DOHH2 (cell line): ENCODE measurements at regions not wholly inside any gene's neighbourhood (a gene's known extent, or its start where the extent isn't known, plus 50 kb on each side); places are given as distances from the start of the nearest gene placed in this dataset.

Source experiments
- H3F3A ChIP-seq: fragments of 200-600 bp; sonication (generic), shearing (Covaris generic); 2 replicates; pipeline ENCODE4 v1.6.0; 2016; ENCODE audit warnings: antibody characterized with exemption, mild to moderate bottlenecking; ENCODE audit not compliant: control insufficient read depth, insufficient read depth
- H3K27ac ChIP-seq: fragments of 200-600 bp; sonication (generic); 2 replicates; pipeline ENCODE4 v1.5.1; 2014; ENCODE audit warnings: low read depth, mild to moderate bottlenecking, low read length, moderate library complexity
- H3K27me3 ChIP-seq: fragments of 200-600 bp; sonication (generic); 2 replicates; pipeline ENCODE4 v1.6.1; 2014; ENCODE audit warnings: mild to moderate bottlenecking, low read length, mixed read lengths; ENCODE audit not compliant: control insufficient read depth
- H3K36me3 ChIP-seq: fragments of 200-600 bp; sonication (generic); 2 replicates; pipeline ENCODE4 v1.6.1; 2014; ENCODE audit warnings: mild to moderate bottlenecking, low read length, moderate library complexity, mixed read lengths; ENCODE audit not compliant: control insufficient read depth
- H3K4me1 ChIP-seq: fragments of 200-600 bp; sonication (generic); 2 replicates; pipeline ENCODE4 v1.6.1; 2014; ENCODE audit warnings: mild to moderate bottlenecking, low read length, mixed read lengths; ENCODE audit not compliant: control insufficient read depth
- H3K4me2 ChIP-seq: fragments of 200-600 bp; sonication (generic); 2 replicates; pipeline ENCODE4 v1.6.0; 2014; ENCODE audit warnings: mild to moderate bottlenecking, low read length, moderate library complexity
- H3K4me3 ChIP-seq: fragments of 200-600 bp; sonication (generic); 2 replicates; pipeline ENCODE4 v1.5.1; 2014; ENCODE audit warnings: mild to moderate bottlenecking, low read length, mixed read lengths
- H3K79me2 ChIP-seq: fragments of 200-600 bp; sonication (generic); 2 replicates; pipeline ENCODE4 v1.6.1; 2014; ENCODE audit warnings: mild to moderate bottlenecking, low read length, mixed read lengths; ENCODE audit not compliant: control insufficient read depth
- H3K9me2 ChIP-seq: fragments of 200-600 bp; sonication (generic); replicated peaks from 2 replicates; pipeline ENCODE4 v1.6.1; 2014; ENCODE audit warnings: mild to moderate bottlenecking, low read length, mixed read lengths; ENCODE audit not compliant: control insufficient read depth
- H3K9me3 ChIP-seq: fragments of 200-600 bp; sonication (generic); 2 replicates; pipeline ENCODE4 v1.6.1; 2014; ENCODE audit warnings: antibody characterized with exemption, low read length, mixed read lengths; ENCODE audit not compliant: control insufficient read depth, insufficient read depth
- H4K20me1 ChIP-seq: fragments of 200-600 bp; sonication (generic); 2 replicates; pipeline ENCODE4 v1.6.0; 2014; ENCODE audit warnings: low read depth, mild to moderate bottlenecking, antibody characterized with exemption, low read length, moderate library complexity; ENCODE audit not compliant: control insufficient read depth, insufficient read depth
- EZH2phosphoT487 ChIP-seq: fragments of 200-600 bp; sonication (generic); IDR thresholded peaks from 2 replicates; pipeline ENCODE4 v1.6.1; 2017; ENCODE audit warnings: borderline replicate concordance, mild to moderate bottlenecking, antibody characterized with exemption, low read length, moderate library complexity, mixed read lengths
- TF ChIP-seq, protein P1 (sequence below): fragments of 200-600 bp; sonication (generic); IDR thresholded peaks from one replicate; pipeline ENCODE4 v1.5.1; 2014; ENCODE audit warnings: antibody characterized with exemption, mild to moderate bottlenecking, low read depth, low read length; ENCODE audit not compliant: poor library complexity, severe bottlenecking

DNA sequence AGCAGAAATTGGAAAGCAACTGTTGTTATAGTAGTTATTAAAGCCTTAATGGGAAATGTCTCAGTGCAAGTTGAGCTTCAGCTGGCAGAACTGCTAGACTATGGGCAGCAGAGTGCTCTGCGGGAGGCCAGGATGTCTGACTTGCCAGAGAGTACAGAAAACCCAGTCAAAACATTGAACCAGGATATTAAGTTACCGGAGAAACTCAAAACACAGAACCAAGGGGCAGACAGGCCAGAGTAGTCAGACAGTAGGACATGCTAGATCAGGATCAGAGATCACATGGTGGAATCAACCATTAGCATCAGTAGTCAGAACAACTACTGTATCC is 72.9 kb upstream of the TNIP3 start:
- H3K79me2 ChIP-seq = no peaks in the 10 kb centered on the region
- no peak for TF ChIP-seq EZH2phosphoT487
- no peaks in the 10 kb centered on the region for H3K4me1 ChIP-seq
- no peaks in the 10 kb centered on the region for H4K20me1 ChIP-seq
- no peaks in the 10 kb centered on the region; the same call in 1 of the 2 replicates for H3K27me3 ChIP-seq
- no peaks in the 10 kb centered on the region for H3K9me3 ChIP-seq
- no peak overlapping the region for H3K4me2 ChIP-seq
- H3K36me3 ChIP-seq = no peaks in the 10 kb centered on the region
- H3K4me3 ChIP-seq = no peak overlapping the region
- no peak overlapping the region for H3K27ac ChIP-seq
- H3F3A ChIP-seq = no peaks in the 10 kb centered on the region
- H3K9me2 ChIP-seq = no peaks in the 10 kb centered on the region

DNA sequence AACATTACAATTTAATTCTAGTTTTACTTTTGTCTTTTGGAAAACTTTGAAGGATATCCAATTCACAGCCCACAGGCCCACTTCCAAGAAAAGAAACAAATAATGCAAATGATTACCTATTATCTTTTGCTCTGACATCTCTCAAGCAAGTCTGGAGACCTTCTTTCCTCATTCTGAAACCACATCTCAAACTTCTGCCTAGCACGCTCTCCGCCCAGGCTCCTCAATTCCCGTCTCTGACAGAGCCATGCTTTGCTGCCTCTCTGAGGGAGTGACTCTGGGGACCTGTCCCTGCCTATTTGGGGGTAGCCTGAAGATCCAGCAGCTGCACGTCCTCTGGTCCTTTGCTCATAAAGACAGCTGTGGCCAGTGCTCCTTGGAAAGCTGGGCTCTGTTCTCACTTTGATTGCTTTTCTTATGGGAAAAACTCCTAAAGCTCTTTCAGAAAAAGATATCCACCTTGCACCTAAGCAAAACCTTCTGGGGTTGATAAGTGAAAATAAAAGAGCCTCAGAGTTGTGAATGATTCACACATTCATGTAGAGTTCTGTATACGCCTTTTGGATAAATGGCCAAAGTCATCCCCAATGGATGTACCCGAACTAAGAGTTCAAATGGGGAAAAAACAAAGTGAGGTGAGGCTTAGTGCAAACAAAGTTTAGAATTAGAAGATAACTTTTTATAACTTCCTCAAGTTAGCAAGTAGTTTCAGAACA is 72.4 kb upstream of the TNIP3 start:
- H3K27me3 ChIP-seq = no peaks in the 10 kb centered on the region; the same call in 1 of the 2 replicates
- no peaks in the 10 kb centered on the region for H3K79me2 ChIP-seq
- no peaks in the 10 kb centered on the region for H3K4me1 ChIP-seq
- H3K9me2 ChIP-seq = no peaks in the 10 kb centered on the region
- TF ChIP-seq EZH2phosphoT487 = no peak
- TF ChIP-seq, protein P1, sequence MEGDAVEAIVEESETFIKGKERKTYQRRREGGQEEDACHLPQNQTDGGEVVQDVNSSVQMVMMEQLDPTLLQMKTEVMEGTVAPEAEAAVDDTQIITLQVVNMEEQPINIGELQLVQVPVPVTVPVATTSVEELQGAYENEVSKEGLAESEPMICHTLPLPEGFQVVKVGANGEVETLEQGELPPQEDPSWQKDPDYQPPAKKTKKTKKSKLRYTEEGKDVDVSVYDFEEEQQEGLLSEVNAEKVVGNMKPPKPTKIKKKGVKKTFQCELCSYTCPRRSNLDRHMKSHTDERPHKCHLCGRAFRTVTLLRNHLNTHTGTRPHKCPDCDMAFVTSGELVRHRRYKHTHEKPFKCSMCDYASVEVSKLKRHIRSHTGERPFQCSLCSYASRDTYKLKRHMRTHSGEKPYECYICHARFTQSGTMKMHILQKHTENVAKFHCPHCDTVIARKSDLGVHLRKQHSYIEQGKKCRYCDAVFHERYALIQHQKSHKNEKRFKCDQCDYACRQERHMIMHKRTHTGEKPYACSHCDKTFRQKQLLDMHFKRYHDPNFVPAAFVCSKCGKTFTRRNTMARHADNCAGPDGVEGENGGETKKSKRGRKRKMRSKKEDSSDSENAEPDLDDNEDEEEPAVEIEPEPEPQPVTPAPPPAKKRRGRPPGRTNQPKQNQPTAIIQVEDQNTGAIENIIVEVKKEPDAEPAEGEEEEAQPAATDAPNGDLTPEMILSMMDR = no peak
- no peaks in the 10 kb centered on the region for H3K9me3 ChIP-seq
- H4K20me1 ChIP-seq = no peaks in the 10 kb centered on the region
- no peak overlapping the region for H3K27ac ChIP-seq
- no peak overlapping the region for H3K4me2 ChIP-seq
- H3K36me3 ChIP-seq = no peaks in the 10 kb centered on the region
- H3F3A ChIP-seq = no peaks in the 10 kb centered on the region
- H3K4me3 ChIP-seq = no peak overlapping the region

DNA sequence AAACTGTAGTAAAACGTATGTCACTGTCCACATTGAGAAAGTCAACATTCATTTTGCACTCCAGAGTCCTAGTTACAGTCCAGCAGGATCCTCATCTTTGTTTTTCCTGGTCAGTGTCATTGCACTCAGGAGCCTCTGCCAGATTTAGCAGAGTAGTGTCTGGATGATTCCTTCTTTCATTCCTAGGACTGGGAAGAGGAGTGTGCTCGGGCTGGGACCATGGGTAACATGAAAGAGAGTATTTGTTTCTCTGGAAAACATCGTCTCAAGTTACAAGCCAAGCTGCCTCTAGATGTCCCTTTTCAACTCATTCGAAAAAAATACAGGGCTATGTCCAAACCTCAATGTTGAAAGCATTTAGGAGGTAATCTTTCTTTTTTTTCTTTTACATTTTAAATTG is 69.9 kb upstream of the TNIP3 start:
- H3F3A ChIP-seq = no peaks in the 10 kb centered on the region
- no peaks in the 10 kb centered on the region for H3K9me3 ChIP-seq
- H3K9me2 ChIP-seq = no peaks in the 10 kb centered on the region
- no peaks in the 10 kb centered on the region for H3K36me3 ChIP-seq
- no peaks in the 10 kb centered on the region; the same call in 1 of the 2 replicates for H3K27me3 ChIP-seq
- TF ChIP-seq EZH2phosphoT487 = no peak
- TF ChIP-seq, protein P1 = no peak
- H3K27ac ChIP-seq = no peak overlapping the region
- H3K4me3 ChIP-seq = no peak overlapping the region
- no peak overlapping the region for H3K4me2 ChIP-seq
- no peaks in the 10 kb centered on the region for H4K20me1 ChIP-seq
- H3K79me2 ChIP-seq = no peaks in the 10 kb centered on the region
- no peaks in the 10 kb centered on the region for H3K4me1 ChIP-seq

DNA sequence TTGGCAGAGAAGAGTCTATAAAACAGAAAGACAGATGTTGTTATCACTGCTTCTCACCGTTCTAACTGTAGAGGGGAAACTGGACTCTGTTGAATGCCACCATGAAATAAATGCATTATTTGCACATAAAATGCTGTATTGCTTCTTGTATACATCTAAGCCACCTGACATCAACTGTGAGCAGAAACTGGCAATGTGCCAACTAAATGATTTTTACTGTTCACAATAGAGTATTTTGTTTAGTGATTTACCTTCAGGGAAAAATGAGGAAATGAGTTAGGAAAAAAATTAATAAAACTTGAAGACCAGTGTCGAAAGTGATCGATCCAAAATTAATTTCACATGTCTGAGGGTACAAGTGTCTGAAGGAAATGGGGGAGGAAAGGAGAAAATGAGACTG is 65.9 kb upstream of the TNIP3 start:
- Histone ChIP-seq H3K79me2 (no peaks in the 10 kb centered on the region), H4K20me1 (no peaks in the 10 kb centered on the region), H3K9me3 (no peaks in the 10 kb centered on the region), H3K27me3 (0 out of 2 replicates have a peak, but pooled peaks cover 2% of the 10 kb centered on the region), H3F3A (no peaks in the 10 kb centered on the region), H3K4me2 (no peak overlapping the region), H3K36me3 (no peaks in the 10 kb centered on the region), H3K9me2 (no peaks in the 10 kb centered on the region), H3K27ac (no peak overlapping the region), H3K4me3 (no peak overlapping the region), H3K4me1 (no peaks in the 10 kb centered on the region)
- TF ChIP-seq EZH2phosphoT487 = no peak
- TF ChIP-seq, protein P1 = no peak
